Glutamatergic neuron (in vitro differentiated cells): ENCODE measurements at regions not wholly inside any gene's neighbourhood (a gene's known extent, or its start where the extent isn't known, plus 50 kb on each side); places are given as distances from the start of the nearest gene placed in this dataset.

Source experiments
- DNase-seq: peaks from one replicate; pipeline ENCODE4 v3.0.0; 2022
- H3K27ac Mint-ChIP-seq: one replicate; pipeline ENCODE4 v1.8.0; 2020; ENCODE audit warnings: mild to moderate bottlenecking, mixed read lengths, inconsistent platforms; ENCODE audit not compliant: unreplicated experiment
- H3K27me3 Mint-ChIP-seq: one replicate; pipeline ENCODE4 v1.8.0; 2020; ENCODE audit warnings: mild to moderate bottlenecking, moderate library complexity, mixed read lengths, inconsistent platforms; ENCODE audit not compliant: unreplicated experiment
- H3K36me3 Mint-ChIP-seq: one replicate; pipeline ENCODE4 v1.8.0; 2020; ENCODE audit warnings: mild to moderate bottlenecking, mixed read lengths, inconsistent platforms; ENCODE audit not compliant: unreplicated experiment
- H3K4me1 Mint-ChIP-seq: one replicate; pipeline ENCODE4 v1.8.0; 2020; ENCODE audit warnings: mild to moderate bottlenecking, low read depth, mixed read lengths, inconsistent platforms; ENCODE audit not compliant: unreplicated experiment
- H3K4me3 Mint-ChIP-seq: one replicate; pipeline ENCODE4 v1.8.0; 2020; ENCODE audit warnings: mild to moderate bottlenecking, mixed read lengths, inconsistent platforms; ENCODE audit not compliant: unreplicated experiment
- H3K9me3 Mint-ChIP-seq: one replicate; pipeline ENCODE4 v1.8.0; 2020; ENCODE audit warnings: mild to moderate bottlenecking, moderate library complexity, mixed read lengths, inconsistent platforms; ENCODE audit not compliant: unreplicated experiment
- TF ChIP-seq, protein P1 (sequence below): fragments of 200-600 bp; sonication (generic); IDR thresholded peaks from one replicate; pipeline ENCODE4 v1.5.0; 2021; ENCODE audit not compliant: partially characterized antibody, unreplicated experiment

DNA sequence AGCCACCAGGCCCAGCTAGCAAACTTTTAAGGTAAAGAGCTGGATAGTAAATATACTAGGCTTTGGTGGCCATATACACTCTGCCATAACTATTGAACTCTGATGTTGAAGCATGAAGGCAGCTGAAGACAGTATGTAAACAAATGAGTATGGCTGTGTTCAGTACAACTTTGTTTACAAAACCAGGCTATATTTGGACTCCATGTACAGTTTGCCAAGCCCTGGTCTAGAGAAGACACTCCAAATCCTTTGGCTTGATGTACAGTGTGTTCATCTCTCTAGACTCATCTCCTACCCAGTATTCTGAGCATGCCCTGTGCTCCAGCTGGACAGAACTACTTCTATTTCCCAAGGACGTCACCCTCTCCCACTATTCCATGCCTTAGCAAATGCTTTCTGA is 54.3 kb upstream of the MEGF10 start:
- TF ChIP-seq, protein P1, sequence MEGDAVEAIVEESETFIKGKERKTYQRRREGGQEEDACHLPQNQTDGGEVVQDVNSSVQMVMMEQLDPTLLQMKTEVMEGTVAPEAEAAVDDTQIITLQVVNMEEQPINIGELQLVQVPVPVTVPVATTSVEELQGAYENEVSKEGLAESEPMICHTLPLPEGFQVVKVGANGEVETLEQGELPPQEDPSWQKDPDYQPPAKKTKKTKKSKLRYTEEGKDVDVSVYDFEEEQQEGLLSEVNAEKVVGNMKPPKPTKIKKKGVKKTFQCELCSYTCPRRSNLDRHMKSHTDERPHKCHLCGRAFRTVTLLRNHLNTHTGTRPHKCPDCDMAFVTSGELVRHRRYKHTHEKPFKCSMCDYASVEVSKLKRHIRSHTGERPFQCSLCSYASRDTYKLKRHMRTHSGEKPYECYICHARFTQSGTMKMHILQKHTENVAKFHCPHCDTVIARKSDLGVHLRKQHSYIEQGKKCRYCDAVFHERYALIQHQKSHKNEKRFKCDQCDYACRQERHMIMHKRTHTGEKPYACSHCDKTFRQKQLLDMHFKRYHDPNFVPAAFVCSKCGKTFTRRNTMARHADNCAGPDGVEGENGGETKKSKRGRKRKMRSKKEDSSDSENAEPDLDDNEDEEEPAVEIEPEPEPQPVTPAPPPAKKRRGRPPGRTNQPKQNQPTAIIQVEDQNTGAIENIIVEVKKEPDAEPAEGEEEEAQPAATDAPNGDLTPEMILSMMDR: no peak
- Mint-ChIP-seq H3K4me3 (no peak overlapping the region), H3K9me3 (peaks cover 1% of the 10 kb centered on the region), H3K27me3 (peaks cover 1% of the 10 kb centered on the region), H3K4me1 (no peaks in the 10 kb centered on the region), H3K36me3 (no peaks in the 10 kb centered on the region), H3K27ac (no peak overlapping the region)
- DNase-seq: no peak
